ENCODE measurements at regions not wholly inside any gene's neighbourhood (a gene's known extent, or its start where the extent isn't known, plus 50 kb on each side); places are given as distances from the start of the nearest gene placed in this dataset.

DNA sequence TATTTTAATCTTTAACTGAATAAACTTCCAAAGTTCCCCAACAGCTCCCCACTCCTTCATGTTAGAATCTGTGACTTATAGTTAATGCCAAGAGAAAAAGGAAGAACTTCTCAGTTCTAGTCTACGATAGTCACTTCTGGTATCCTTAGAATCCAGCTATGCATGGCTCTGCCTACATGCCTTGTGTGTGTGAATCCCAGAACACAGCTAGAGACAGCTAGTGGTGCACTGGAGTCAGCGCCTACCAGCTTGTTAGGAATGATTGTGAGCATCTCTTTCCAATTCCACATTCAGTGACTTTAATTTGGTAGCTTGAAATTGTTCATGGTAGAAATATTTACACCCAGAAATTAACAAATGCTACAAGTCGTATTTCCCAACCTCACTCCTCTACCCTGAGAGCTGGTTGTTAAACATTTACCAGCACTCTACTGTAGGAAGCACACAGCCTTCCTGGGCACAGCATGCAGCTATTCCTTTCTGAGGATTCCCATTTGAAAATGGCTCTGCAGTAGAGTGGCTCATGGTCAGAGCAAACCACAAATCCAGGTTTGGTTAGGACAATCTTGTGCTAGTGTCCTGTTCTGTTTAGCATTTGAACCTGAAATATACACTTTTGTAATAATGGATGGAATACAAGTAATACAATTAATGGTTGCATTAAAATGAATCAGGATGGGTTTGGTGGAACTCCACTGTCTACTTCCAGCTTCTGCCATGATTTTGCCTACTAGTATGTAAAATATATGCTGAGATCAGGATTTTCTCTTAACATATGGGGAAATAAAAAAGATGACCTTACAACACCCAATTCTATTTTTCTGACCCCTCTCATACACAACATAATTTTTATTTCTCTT is 371.0 kb upstream of the GBE1 start:
- Histone ChIP-seq H3K9me2 (replicated peaks; ENCODE audit: control insufficient read depth, low read length) (no peaks in the 10 kb centered on the region), H3K27ac (ENCODE audit: low read depth, low read length) (no peak overlapping the region), H3K4me1 (ENCODE audit: control insufficient read depth, low read length) (peaks cover 11% of the 10 kb centered on the region), H4K20me1 (ENCODE audit: control insufficient read depth, insufficient read depth, low read depth, low read length) (no peaks in the 10 kb centered on the region), H3K36me3 (ENCODE audit: control insufficient read depth, low read length) (no peaks in the 10 kb centered on the region), H3K79me2 (ENCODE audit: control insufficient read depth, low read length) (no peaks in the 10 kb centered on the region), H3K4me3 (ENCODE audit: low read length) (no peak overlapping the region), H3K9me3 (ENCODE audit: control insufficient read depth, insufficient read depth, low read length) (no peaks in the 10 kb centered on the region), H3K4me2 (ENCODE audit: low read length) (no peak overlapping the region), H3F3A (ENCODE audit: control insufficient read depth, insufficient read depth) (no peaks in the 10 kb centered on the region), H3K27me3 (ENCODE audit: control insufficient read depth, low read length) (no peaks in the 10 kb centered on the region)
- no peak for TF ChIP-seq EZH2phosphoT487 (IDR thresholded peaks at IDR 0.05; ENCODE audit: borderline replicate concordance, low read length)
- TF ChIP-seq, protein P1, sequence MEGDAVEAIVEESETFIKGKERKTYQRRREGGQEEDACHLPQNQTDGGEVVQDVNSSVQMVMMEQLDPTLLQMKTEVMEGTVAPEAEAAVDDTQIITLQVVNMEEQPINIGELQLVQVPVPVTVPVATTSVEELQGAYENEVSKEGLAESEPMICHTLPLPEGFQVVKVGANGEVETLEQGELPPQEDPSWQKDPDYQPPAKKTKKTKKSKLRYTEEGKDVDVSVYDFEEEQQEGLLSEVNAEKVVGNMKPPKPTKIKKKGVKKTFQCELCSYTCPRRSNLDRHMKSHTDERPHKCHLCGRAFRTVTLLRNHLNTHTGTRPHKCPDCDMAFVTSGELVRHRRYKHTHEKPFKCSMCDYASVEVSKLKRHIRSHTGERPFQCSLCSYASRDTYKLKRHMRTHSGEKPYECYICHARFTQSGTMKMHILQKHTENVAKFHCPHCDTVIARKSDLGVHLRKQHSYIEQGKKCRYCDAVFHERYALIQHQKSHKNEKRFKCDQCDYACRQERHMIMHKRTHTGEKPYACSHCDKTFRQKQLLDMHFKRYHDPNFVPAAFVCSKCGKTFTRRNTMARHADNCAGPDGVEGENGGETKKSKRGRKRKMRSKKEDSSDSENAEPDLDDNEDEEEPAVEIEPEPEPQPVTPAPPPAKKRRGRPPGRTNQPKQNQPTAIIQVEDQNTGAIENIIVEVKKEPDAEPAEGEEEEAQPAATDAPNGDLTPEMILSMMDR (IDR thresholded peaks at IDR 0.05; ENCODE audit: low read depth, low read length, poor library complexity, severe bottlenecking): no peak

DNA sequence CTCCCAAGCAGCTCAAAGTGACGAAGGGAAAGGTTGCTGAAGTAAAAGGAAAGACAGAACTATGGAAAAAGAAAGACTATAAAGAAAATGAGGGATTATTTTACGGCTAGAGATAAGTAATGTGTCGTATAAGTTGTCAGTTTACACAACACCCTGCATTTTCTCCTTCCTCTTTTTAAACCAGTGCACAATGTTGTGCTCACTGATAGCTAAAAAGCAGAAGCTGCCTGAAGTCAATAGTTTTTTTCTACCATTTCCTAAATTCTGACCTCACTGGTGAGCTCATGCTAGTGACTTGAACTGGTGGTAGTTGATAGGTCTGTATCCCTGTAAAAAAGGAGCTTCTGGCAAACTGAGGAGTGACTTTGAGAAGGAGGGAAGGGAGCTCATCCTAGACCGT is 368.6 kb upstream of the GBE1 start:
- Histone ChIP-seq H3K4me3 (ENCODE audit: low read length) (peak overlapping the region; percentile 18; the same call in 1 of the 2 replicates), H3K9me2 (replicated peaks; ENCODE audit: control insufficient read depth, low read length) (no peaks in the 10 kb centered on the region), H3K27me3 (ENCODE audit: control insufficient read depth, low read length) (no peaks in the 10 kb centered on the region), H4K20me1 (ENCODE audit: control insufficient read depth, insufficient read depth, low read depth, low read length) (no peaks in the 10 kb centered on the region), H3K4me1 (ENCODE audit: control insufficient read depth, low read length) (peaks cover 11% of the 10 kb centered on the region), H3K9me3 (ENCODE audit: control insufficient read depth, insufficient read depth, low read length) (no peaks in the 10 kb centered on the region), H3F3A (ENCODE audit: control insufficient read depth, insufficient read depth) (no peaks in the 10 kb centered on the region), H3K36me3 (ENCODE audit: control insufficient read depth, low read length) (no peaks in the 10 kb centered on the region), H3K4me2 (ENCODE audit: low read length) (peak overlapping the region; percentile 38), H3K27ac (ENCODE audit: low read depth, low read length) (no peak overlapping the region), H3K79me2 (ENCODE audit: control insufficient read depth, low read length) (no peaks in the 10 kb centered on the region)
- TF ChIP-seq, protein P1 (IDR thresholded peaks at IDR 0.05; ENCODE audit: low read depth, low read length, poor library complexity, severe bottlenecking): no peak
- no peak for TF ChIP-seq EZH2phosphoT487 (IDR thresholded peaks at IDR 0.05; ENCODE audit: borderline replicate concordance, low read length)

DNA sequence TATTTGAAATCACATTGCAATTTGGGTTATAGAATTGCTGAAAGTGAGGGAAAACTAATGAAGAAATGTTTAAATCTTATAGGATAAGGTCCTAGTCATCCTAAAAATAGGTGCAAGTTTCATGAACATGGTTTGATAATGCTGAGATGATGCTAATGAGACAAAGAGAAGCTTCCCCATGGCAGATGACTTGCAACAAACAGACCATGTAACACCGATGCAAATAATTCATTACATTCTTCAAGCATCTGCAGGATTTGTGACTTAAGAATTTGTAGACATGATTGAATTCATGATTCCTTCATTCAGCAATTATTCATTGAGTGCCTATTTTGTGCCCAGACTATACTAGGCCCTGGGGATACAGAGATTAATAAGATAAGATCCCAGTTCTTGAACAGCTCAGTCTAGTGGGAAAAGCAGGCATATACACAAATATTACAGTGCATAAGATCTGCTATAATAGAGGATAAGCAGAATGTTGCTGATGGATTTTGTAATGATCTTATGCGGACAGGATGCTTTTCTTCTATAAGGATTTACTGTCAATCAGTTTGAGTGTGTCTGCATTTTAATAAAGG is 367.9 kb upstream of the GBE1 start:
- Histone ChIP-seq H3K9me2 (replicated peaks; ENCODE audit: control insufficient read depth, low read length) (no peaks in the 10 kb centered on the region), H3K4me1 (ENCODE audit: control insufficient read depth, low read length) (peaks cover 11% of the 10 kb centered on the region), H4K20me1 (ENCODE audit: control insufficient read depth, insufficient read depth, low read depth, low read length) (no peaks in the 10 kb centered on the region), H3F3A (ENCODE audit: control insufficient read depth, insufficient read depth) (no peaks in the 10 kb centered on the region), H3K27me3 (ENCODE audit: control insufficient read depth, low read length) (no peaks in the 10 kb centered on the region), H3K79me2 (ENCODE audit: control insufficient read depth, low read length) (no peaks in the 10 kb centered on the region), H3K27ac (ENCODE audit: low read depth, low read length) (no peak overlapping the region), H3K36me3 (ENCODE audit: control insufficient read depth, low read length) (no peaks in the 10 kb centered on the region), H3K4me2 (ENCODE audit: low read length) (peak overlapping the region; percentile 38), H3K9me3 (ENCODE audit: control insufficient read depth, insufficient read depth, low read length) (no peaks in the 10 kb centered on the region), H3K4me3 (ENCODE audit: low read length) (0 out of 2 replicates have a peak overlapping the region, but pooled peaks have one; percentile 18)
- TF ChIP-seq, protein P1 (IDR thresholded peaks at IDR 0.05; ENCODE audit: low read depth, low read length, poor library complexity, severe bottlenecking): no peak
- TF ChIP-seq EZH2phosphoT487 (IDR thresholded peaks at IDR 0.05; ENCODE audit: borderline replicate concordance, low read length): no peak
